ENCODE measurements at regions not wholly inside any gene's neighbourhood (a gene's known extent, or its start where the extent isn't known, plus 50 kb on each side); places are given as distances from the start of the nearest gene placed in this dataset.
"Not testable (repeated sequence)": the region's sequence is repeated elsewhere in the genome, so short reads cannot be mapped to it uniquely, and the experiment has no call there.

DNA sequence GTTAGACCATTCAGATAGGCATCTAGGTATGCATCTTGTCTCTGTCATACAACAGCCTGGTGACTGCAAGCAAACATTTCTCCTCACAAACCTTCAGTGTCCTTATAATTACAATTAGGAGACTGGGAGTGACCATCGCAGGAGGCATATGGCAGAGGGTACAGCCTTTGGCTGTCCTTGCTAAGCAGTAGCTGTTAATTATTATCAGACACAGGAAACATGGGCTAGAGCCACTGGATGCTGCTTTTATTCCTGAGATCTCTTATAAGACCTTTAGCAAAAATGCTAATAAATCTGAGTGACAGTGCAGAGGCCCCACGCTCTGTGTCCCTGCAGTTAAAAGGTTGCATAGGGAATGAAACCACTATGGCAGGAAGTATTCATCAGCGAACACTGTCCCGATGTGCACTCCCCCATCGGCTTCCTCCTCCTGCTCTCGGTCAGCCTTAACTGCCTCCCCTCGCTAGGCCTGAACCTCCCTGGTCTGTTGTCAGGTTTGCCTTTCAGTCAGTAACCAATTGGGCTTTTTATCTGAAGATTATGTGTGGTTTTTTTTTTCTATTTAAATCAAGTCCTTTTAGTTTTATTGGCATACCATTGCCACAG lies 92.2 kb downstream of the ARHGAP11B start:
- H2AK5ac ChIP-seq (ENCODE audit: insufficient read length, low read length); H2BK12ac ChIP-seq (ENCODE audit: insufficient read length, low read depth, low read length); H2BK120ac ChIP-seq (ENCODE audit: low read depth, low read length, poor library complexity, severe bottlenecking); H2BK15ac ChIP-seq (ENCODE audit: low read depth, low read length); H3K4ac ChIP-seq (ENCODE audit: low read depth, low read length); H2BK20ac ChIP-seq (ENCODE audit: low read depth, low read length, poor library complexity, severe bottlenecking); H4K5ac ChIP-seq (ENCODE audit: insufficient read length, low read depth, low read length); H3K56ac ChIP-seq (ENCODE audit: insufficient read length, low read depth, low read length); H3T11ph ChIP-seq (ENCODE audit: low read length); H3K18ac ChIP-seq (ENCODE audit: insufficient read length, low read depth, low read length); H4K91ac ChIP-seq (ENCODE audit: insufficient read length, low read depth, low read length); H3K4me3 Mint-ChIP-seq; H3K23me2 ChIP-seq (ENCODE audit: insufficient read length, low read depth, low read length, poor library complexity, severe bottlenecking); H2AFZ ChIP-seq (ENCODE audit: low read length); H3K27ac Mint-ChIP-seq; H3K79me1 ChIP-seq (ENCODE audit: insufficient read depth, low read depth, low read length, poor library complexity, severe bottlenecking); H4K8ac ChIP-seq (replicated peaks; ENCODE audit: insufficient read length, low read depth, low read length); H2BK5ac ChIP-seq (ENCODE audit: insufficient read length, low read length); H3K9me3 Mint-ChIP-seq; H3K27me3 ChIP-seq (ENCODE audit: insufficient read depth, low read length); H4K20me1 ChIP-seq (ENCODE audit: control insufficient read depth, insufficient read depth, insufficient read length); H3K9me3 ChIP-seq (ENCODE audit: control insufficient read depth, low read depth, low read length); DNase-seq; H3K23ac ChIP-seq (ENCODE audit: insufficient read length, low read depth, low read length); H3K27ac ChIP-seq (ENCODE audit: insufficient read length, low read depth, low read length); H3K4me1 ChIP-seq (ENCODE audit: insufficient read depth, low read length); H3K79me2 ChIP-seq (ENCODE audit: insufficient read depth, low read length); H3K4me2 ChIP-seq (ENCODE audit: insufficient read depth, insufficient read length, low read length); H3K4me1 Mint-ChIP-seq; H3K14ac ChIP-seq (ENCODE audit: insufficient read depth, low read length); H3K9ac ChIP-seq (ENCODE audit: extremely low read depth, insufficient read length, low read length); H3K27me3 Mint-ChIP-seq (ENCODE audit: low read depth): not testable (repeated sequence)
- no CpG with 5 or more reads among the region's 7 CpGs for WGBS (ENCODE audit: extremely low coverage, insufficient read length, low lambda C conversion rate)
- H3K36me3 Mint-ChIP-seq (ENCODE audit: insufficient read depth in 1 of 3, low read depth in 3 of 3) = peaks cover 12 to 35% (median 26%) of the 10 kb centered on the region in 3 experiments; a peak in 6 of 7 replicates

DNA sequence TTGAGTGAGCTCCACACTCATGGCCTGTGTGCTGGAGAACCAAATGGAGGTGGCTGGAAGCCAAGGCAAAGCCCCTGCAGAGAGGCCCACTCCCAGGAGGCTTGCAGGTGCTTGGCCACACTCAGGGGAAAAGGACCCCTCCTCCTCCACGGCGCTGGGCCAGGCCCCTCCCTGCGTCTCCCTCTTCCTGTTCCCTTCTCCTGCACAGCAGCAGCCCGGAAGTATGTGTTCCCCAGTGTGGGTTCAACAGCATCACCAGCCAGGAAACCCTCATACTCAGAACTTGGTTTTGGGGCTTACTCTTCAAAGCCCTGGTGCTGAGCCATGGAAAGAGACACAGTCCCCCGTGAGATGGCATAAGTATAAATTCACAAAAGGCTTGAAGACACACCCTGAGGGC lies 93.4 kb downstream of the ARHGAP11B start:
- not testable (repeated sequence) for H3K79me1 ChIP-seq (ENCODE audit: insufficient read depth, low read depth, low read length, poor library complexity, severe bottlenecking); H4K5ac ChIP-seq (ENCODE audit: insufficient read length, low read depth, low read length); H4K8ac ChIP-seq (replicated peaks; ENCODE audit: insufficient read length, low read depth, low read length); H2BK5ac ChIP-seq (ENCODE audit: insufficient read length, low read length); H3K27ac Mint-ChIP-seq; H4K20me1 ChIP-seq (ENCODE audit: control insufficient read depth, insufficient read depth, insufficient read length); H2BK20ac ChIP-seq (ENCODE audit: low read depth, low read length, poor library complexity, severe bottlenecking); H2AFZ ChIP-seq (ENCODE audit: low read length); H3K4me1 Mint-ChIP-seq; H3K9ac ChIP-seq (ENCODE audit: extremely low read depth, insufficient read length, low read length); H3K18ac ChIP-seq (ENCODE audit: insufficient read length, low read depth, low read length); H3K4ac ChIP-seq (ENCODE audit: low read depth, low read length); H2BK15ac ChIP-seq (ENCODE audit: low read depth, low read length); DNase-seq; H3K27ac ChIP-seq (ENCODE audit: insufficient read length, low read depth, low read length); H2BK12ac ChIP-seq (ENCODE audit: insufficient read length, low read depth, low read length); H3K4me3 Mint-ChIP-seq; H3K23ac ChIP-seq (ENCODE audit: insufficient read length, low read depth, low read length); H3K4me1 ChIP-seq (ENCODE audit: insufficient read depth, low read length); H3K9me3 Mint-ChIP-seq; H2AK5ac ChIP-seq (ENCODE audit: insufficient read length, low read length); H3K9me3 ChIP-seq (ENCODE audit: control insufficient read depth, low read depth, low read length); H3K14ac ChIP-seq (ENCODE audit: insufficient read depth, low read length); H3K23me2 ChIP-seq (ENCODE audit: insufficient read length, low read depth, low read length, poor library complexity, severe bottlenecking); H3K27me3 Mint-ChIP-seq (ENCODE audit: low read depth); H3K4me2 ChIP-seq (ENCODE audit: insufficient read depth, insufficient read length, low read length); H2BK120ac ChIP-seq (ENCODE audit: low read depth, low read length, poor library complexity, severe bottlenecking); H3K56ac ChIP-seq (ENCODE audit: insufficient read length, low read depth, low read length); H3K79me2 ChIP-seq (ENCODE audit: insufficient read depth, low read length); H3T11ph ChIP-seq (ENCODE audit: low read length); H4K91ac ChIP-seq (ENCODE audit: insufficient read length, low read depth, low read length); H3K27me3 ChIP-seq (ENCODE audit: insufficient read depth, low read length)
- H3K36me3 Mint-ChIP-seq (ENCODE audit: insufficient read depth in 1 of 3, low read depth in 3 of 3) = peaks cover 14 to 41% (median 26%) of the 10 kb centered on the region in 3 experiments; a peak in 6 of 7 replicates
- WGBS (ENCODE audit: extremely low coverage, insufficient read length, low lambda C conversion rate) = no CpG with 5 or more reads among the region's 5 CpGs
